GM19043 (cell line): ENCODE measurements at regions not wholly inside any gene's neighbourhood (a gene's known extent, or its start where the extent isn't known, plus 50 kb on each side); places are given as distances from the start of the nearest gene placed in this dataset.
"Not testable (repeated sequence)": the region's sequence is repeated elsewhere in the genome, so short reads cannot be mapped to it uniquely, and the experiment has no call there.

ENCODE experiments used
- ATAC-seq: cut with Tn5 transposase; IDR thresholded peaks from one replicate; pipeline ENCODE4 v1.9.1; 2021; ENCODE audit warnings: low read depth; ENCODE audit not compliant: unreplicated experiment

DNA sequence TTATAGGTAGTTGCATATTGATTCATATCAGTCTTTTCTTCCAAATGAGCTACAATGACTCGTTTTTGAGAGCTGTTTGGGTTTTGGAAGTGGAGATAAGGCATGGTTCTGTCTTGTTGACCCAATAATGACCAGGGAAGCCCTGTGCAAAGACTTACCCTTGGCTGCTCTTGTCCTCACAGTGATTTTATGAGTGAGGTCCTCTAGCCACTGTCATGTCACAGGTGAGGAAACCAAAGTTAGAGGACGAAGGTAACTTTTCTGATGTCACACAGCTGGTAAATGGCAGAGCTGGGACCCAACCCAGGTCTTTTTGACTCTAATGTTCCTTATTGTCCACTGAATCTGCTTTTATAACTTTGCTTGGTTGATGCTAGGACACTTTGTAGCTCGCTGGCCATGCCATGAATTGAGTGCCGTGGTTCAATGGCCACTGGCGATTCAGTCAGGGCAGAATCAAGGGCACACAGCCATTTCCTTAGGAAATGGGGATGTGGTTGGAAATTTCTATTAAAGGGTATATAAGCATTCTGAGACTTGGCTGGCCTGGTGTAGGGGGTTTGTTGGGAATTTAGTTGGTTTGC, 249.1 kb downstream of the GOLGA6L6 start:
- ATAC-seq = not testable (repeated sequence)

DNA sequence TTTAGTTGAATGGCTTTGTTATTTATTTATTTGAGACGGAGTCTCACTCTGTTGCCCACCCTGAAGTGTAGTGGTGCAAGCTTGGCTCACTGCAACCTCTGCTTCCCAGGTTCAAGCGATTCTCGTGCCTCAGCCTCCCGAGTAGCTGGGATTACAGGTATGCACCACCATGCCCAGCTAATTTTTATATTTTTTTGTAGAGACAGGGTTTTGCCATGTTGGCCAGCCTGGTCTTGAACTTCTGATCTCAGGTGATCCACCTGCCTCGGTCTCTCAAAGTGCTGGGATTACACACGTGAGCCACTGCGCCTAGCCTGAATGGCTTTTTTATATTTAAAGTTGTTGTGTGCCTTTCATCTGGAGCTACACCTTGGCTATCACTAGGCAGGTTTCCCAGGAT, 250.0 kb downstream of the GOLGA6L6 start:
- not testable (repeated sequence) for ATAC-seq

- not testable (repeated sequence) for ATAC-seq
Observed at GRCh38 chr15:20290606-20291005, 251.0 kb downstream of the GOLGA6L6 start.

- not testable (repeated sequence) for ATAC-seq
Observed at GRCh38 chr15:20289538-20290103, 252.0 kb downstream of the GOLGA6L6 start.

- not testable (repeated sequence) for ATAC-seq
Observed at GRCh38 chr15:20288800-20289537, 252.6 kb downstream of the GOLGA6L6 start.

DNA sequence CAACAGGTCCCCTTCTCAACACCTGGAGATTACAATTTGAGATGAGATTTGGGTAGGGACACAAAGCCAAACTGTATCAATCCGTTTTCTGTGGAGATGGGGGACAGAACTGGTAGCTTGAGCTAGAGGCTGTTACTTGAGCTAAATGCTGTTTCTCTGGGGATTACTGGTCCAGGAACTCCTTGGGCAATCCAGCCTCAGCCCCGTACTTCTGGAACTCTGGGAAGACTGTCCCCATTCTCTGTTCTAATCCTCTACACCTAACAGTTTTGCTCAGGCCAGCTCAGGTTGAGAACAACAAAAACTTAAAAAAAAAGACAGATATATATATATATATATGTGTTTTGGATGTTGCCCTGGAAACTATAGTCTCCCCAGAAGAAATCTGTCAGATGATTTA, 255.0 kb downstream of the GOLGA6L6 start:
- ATAC-seq = not testable (repeated sequence)

DNA sequence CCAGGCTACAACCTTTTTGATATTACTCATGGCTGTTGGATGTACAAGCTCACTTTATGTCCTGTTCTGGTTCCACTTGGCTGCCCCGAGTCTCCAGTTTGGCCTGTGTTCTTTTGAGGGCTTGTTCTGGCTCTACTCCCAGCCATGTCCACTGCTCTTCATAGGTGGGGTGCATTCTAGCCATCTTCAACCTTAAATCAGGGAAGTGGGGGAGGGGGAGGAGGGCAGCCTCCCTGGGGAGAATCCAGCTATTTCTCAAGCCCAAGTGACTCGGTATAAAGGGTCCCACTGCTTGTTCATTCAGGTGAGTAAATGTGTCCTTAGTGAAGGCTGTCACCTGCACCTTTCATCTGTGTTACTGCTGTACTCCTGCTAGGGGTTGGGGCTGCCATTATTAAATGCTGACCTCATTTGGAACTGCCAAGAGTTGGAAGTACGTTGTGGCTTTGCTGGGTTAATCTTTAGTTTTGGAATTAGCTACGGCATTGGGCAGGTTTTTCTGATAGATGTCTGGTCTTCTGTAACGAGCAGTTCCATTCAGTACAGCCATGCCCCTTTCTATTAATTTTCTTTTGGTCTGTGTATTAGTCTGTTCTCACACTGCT, 255.8 kb downstream of the GOLGA6L6 start:
- not testable (repeated sequence) for ATAC-seq

DNA sequence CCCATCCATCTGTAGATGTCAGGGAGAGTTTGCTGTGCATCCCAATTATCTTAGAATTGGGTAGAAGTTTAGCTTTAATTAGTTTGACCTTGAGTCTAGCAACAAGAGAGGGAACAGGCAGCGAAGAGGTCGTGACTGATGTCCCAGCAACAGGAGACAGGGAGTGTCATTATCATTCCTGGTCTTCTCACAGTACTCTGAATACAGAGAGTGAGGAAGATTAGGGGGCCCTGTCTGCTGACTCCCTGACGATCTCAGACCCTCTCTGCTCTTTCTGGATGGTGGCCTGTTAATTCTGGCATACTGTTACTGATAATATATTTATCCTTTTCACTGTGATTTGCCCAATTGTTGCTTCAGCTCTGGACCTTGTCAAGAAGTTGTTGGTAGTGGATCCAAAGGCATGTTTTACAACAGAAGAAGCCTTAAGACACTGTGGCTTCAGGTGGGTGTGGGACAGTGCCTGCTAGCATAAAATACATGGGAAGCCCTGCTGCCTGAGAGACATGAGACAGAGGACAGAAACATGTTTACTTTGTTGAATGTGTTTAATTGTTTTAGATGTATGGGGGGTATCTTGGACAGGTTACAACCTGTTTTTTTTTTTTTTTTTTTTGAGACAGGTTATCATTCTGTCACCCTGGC, 256.6 kb downstream of the GOLGA6L6 start:
- not testable (repeated sequence) for ATAC-seq

DNA sequence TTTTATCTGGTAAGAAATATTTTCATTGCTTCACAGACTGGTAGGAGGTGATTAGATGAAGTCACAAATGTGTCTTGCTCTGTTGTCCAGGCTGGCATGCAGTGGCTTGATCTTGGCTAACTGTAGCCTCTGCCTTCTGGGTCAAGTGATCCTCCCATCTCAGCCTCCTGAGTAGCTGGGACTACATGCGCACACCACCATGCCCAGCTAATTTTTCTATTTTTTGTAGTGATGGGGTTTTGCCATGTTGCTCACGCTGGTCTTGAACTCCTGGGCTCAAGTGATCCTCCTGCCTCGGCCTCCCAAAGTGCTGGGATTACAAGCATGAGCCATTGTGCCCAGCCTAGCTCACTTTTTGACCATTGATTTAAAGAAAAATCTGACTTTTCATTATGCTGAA, 257.9 kb downstream of the GOLGA6L6 start:
- ATAC-seq = not testable (repeated sequence)

DNA sequence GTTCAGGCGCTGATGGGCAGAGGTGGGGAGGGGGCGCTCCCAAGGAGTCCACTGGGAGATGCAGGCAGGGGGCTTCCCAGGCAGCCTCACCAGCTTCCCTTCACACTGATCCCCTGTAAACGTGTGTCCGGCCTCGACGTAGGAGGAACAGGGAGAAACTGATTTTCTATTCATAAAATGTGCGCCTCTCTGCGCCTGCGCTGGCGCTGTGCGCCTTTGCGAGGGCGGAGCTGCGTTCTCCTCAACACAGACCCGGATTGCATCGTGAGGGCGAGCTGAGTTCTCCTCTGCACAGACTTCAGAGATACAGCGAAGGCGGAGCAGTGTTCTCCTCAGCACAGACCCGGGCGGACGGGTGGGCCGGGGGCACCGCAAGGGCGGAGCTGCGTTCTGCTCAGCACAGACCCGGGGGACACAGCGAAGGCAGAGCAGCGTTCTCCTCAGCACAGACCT, 259.1 kb downstream of the GOLGA6L6 start:
- ATAC-seq = not testable (repeated sequence)

GRCh38 chr15:20281567-20282275, 259.9 kb downstream of the GOLGA6L6 start:
- ATAC-seq = not testable (repeated sequence)

DNA sequence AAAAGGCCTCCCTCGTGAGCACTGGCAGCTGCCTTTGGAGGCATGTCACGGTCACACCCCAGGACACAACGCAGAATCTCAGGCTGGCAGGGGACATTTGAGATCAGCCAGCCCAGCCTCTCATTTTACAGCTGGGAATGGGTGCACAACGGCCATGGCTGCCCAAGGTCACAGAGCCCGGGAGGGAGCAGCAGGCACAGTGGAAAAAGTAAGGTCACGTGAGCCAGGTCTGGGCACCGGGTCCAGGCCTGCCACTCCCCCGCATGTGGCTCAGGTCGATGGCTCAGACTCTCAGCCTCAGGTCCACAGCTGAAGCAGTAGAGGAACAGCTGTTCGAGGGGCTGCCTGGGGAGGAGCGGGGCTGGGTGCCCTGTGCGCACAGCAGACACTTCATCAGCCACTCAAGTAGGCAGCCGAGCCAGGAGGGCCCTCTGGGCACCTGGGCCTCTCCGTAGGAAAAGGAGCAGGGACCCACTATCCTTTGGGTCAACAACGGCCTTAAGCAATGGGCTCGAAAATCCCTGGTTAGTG, 260.6 kb downstream of the GOLGA6L6 start:
- ATAC-seq = no peak

DNA sequence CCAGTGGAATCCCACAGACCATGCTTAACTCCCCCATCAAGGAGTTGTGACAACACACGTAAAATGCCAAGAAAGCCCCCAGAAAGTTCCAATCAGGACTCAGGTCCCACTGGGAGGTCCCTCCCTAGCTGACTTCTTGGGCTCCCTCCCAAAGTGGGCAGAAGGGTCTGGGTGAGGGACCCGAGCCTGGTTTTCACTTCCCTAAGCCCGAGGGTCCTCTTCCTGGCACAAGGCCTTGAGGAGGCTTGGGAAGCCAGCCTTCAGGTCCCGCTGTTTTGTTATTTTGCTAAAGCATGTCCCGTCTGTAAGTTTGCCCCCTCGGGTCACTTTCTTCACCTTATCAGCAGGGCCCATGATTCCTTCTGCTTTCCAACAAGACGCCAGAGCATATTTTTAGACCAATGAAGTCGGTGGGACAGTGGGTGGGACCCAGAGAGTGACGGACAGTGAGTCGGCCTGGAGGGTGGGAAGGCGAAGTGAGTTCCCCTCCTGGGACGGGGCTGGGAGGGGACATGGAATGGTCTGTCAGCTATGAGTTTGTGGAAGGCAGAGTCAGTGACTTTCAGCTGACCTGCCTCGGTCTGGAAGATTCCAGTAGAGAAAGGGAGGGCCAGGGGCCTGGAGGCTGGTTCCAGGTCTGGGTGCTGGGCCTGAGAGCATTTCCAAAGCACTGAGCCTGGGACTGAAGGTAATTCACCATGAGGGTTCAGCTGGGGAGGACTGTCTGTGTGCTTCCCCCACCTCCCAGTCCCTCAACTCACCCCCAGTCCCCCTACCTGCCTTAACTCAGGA, 261.3 kb downstream of the GOLGA6L6 start:
- ATAC-seq = not testable (repeated sequence)

DNA sequence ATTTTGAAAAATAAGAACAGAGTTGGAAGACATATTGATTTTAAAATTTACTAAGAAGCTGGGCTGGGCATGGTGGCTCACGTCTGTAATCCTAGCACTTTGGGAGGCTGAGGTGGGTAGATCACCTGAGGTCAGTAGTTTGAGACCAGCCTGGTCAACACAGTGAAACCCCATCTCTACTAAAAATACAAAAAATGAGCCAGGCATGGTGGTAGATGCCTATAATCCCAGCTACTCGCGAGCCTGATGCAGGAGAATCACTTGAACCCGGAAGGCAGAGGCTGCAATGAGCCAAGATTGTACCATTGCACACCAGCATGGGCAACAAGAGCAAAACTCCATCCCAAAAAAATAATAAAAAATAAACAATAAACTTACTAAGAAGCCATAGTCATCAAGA, 262.5 kb downstream of the GOLGA6L6 start:
- ATAC-seq = not testable (repeated sequence)

GRCh38 chr15:20278376-20278775, 263.2 kb downstream of the GOLGA6L6 start:
- not testable (repeated sequence) for ATAC-seq

DNA sequence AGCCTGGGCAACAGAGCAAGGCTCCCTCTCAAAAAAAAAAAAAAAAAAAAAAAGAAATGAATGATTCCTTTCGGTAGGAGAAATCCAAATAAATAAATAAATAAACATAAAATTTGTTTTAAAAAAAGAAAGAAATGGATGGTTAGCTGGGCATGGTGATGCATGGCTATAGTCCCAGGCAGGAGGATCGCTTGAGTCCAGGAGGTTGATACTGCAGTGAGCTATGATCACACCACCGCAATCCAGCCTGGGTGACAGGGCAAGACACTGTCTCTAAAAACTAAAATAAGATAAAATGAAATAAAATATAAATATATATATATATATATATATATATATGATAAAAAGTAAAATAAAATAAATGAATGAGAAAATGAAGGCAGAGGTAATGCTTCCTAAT, 264.1 kb downstream of the GOLGA6L6 start:
- not testable (repeated sequence) for ATAC-seq

GRCh38 chr15:20276312-20277114, 265.1 kb downstream of the GOLGA6L6 start:
- ATAC-seq = not testable (repeated sequence)

DNA sequence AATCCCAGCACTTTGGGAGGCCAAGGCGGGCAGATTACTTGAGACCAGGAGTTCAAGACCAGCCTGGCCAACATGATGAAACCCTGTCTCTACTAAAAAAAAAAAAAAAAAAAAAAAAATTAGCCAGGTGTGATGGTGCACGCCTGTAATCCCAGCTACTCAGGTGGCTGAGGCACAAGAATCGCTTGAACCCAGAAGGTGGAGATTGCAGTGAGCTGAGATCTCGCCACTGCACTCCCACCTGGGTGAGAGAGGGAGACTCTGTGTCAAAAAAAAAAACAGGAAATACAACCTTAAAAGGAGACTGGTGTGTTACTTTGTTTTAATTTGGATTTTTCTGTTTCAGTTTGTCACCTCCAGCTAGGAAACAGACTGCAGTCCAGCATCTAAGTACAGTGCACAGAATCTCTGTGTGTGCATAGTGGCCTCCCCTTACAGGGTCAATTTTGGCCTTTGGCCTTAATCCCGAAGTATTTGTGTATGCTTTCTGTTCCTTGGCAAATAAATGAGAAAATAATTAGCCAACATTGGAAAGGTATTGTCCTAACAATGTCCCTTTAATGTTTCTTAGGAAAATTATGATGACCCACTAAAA, 266.1 kb downstream of the GOLGA6L6 start:
- not testable (repeated sequence) for ATAC-seq
